LNCAP (cell line): ENCODE measurements at regions not wholly inside any gene's neighbourhood (a gene's known extent, or its start where the extent isn't known, plus 50 kb on each side); places are given as distances from the start of the nearest gene placed in this dataset.

Experiments used
- TF ChIP-seq, protein P1 (sequence below): fragments of 450-650 bp; IDR thresholded peaks from 2 replicates; pipeline ENCODE4 v1.5.1; 2017; ENCODE audit warnings: mild to moderate bottlenecking

DNA sequence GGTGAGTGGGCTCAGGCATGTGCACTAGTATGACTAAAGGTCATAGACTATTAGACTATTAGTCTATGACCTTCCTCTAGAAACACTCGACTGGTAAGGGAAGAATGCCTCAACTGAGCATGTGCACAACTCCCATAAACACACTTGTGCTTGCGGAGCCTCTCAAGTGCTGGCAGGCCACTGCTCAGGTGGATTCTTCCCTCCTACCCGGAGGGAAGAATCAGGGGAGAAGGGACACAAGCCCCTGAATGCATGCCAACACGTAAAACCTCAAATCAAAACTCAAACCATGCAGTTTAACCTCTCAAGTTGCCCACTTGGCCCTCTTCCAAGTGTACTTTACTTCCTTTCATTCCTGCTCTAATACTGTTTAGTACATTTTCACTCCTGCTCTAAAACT is 287.6 kb upstream of the SGCG start:
- TF ChIP-seq, protein P1, sequence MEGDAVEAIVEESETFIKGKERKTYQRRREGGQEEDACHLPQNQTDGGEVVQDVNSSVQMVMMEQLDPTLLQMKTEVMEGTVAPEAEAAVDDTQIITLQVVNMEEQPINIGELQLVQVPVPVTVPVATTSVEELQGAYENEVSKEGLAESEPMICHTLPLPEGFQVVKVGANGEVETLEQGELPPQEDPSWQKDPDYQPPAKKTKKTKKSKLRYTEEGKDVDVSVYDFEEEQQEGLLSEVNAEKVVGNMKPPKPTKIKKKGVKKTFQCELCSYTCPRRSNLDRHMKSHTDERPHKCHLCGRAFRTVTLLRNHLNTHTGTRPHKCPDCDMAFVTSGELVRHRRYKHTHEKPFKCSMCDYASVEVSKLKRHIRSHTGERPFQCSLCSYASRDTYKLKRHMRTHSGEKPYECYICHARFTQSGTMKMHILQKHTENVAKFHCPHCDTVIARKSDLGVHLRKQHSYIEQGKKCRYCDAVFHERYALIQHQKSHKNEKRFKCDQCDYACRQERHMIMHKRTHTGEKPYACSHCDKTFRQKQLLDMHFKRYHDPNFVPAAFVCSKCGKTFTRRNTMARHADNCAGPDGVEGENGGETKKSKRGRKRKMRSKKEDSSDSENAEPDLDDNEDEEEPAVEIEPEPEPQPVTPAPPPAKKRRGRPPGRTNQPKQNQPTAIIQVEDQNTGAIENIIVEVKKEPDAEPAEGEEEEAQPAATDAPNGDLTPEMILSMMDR, result no peak

DNA sequence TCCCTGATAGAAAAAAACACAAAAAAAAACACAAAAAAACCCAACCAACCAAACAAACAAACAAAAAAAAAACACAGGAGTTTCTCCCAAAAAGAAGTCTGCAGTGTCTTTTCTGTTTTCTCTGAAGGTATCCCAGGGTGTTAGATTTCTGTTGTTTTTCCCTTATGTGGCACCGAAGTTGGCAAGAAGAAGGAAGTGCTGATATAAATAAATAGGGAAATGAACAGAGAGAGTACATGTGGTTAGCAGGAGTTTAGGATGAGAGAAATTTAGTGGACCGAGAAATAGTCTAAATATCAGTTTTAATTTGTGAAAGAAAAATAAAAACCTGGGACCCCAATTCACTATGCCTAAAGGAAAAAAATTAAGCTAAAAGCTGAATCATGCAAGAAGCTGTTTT is 287.0 kb upstream of the SGCG start:
- TF ChIP-seq, protein P1, result no peak

DNA sequence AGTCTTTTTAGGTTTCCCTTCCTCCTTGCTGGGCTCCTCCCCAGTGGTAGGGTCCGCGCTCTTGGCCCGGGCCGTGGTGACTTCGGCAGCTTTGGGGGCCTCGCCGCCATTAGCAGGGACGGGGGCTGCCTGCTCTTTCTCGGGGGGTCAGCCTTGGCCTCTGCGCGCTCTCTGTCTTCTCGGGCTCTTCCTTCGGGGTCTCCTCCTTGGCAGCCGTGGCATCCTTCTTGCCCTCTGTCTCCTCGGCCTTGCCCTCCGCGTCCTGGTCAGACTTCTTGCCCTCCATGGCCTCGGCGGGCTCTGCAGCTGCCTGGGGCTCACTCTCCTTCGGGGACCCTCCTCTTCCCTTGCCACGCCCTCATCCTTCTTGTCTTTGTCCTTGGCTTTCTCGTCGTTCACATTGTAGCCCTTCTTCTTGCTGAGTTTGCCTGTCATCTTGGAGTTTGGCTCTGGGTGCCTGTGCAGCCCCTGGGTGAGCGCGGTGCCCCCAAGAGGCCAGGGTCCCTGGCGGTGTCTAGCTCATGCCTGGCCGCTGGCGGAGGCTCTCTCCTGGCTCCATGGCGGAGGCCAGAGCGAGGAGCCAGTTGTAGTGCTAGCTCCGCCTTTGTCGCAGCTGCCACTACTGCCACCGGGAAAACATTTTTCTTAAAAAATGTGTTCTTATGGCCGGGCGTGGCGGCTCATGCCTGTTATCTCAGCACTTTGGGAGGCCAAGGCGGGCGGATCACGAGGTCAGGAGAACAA is 283.0 kb upstream of the SGCG start:
- TF ChIP-seq, protein P1, result no peak

DNA sequence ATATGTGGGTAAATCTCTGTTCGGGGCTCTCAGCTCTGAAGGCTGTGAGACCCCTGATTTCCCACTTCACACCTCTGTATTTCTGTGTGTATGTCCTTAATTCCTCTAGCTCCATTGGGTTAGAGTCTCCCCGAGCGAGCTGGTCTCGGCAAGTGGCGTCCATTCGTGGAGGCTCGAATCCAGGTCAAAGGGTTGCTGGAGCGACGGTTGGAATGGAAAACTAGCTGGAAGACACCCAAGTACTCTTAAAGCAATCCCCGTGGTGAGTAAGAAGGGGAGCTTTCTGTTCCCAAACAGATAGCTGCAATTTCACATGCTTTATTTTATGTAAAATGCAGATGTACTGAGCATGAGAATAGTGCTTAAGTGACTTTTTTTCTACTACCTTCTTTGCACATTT is 277.5 kb upstream of the SGCG start:
- TF ChIP-seq, protein P1, result no peak

DNA sequence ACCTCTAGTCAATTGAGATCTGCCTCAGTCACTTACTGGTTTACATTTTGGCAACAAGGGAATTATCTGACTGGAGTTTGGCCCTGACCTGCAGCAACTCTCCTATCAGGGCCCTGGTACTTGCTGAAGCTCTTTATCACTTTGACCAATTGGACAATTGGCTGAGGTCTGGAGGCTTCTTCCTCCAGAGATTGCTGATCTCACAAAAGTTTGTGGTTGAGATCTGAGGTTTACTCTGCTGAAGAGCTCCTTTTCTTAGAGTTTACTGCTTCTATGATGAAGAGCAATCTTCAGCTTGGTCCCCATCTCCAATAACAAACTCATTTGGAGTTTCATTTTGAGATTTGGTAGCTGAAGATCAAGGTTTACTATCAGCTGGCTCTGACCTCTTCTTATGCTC is 276.9 kb upstream of the SGCG start:
- TF ChIP-seq, protein P1, result no peak

DNA sequence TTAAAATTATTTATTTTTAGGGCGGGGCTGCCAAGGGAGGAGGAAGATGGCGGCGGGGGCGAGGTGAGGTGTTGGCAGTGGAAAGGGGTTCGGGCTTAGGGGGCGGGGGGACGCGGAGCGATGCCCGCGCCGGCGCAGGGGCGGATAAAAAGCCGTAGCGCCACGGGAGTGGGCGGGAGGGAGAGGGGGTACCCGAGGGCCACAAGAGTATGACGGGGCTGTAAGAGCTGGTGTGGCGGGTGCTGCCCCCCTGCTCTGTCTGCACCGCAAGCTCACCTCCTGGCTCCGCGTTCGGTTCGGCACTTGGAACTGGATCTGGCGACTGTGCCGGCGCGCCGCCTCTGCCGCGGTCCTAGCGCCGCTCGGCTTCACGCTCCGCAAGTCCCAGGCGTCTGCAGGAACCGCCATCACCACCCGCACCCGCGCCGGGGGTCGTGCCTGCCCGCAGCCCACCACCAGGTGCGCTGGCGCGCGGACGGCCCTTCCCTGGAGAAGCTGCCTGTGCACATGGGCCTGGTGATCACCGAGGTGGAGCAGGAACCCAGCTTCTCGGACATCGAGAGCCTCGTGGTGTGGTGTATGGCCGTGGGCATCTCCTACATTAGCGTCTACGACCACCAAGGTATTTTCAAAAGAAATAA is 265.2 kb upstream of the SGCG start:
- TF ChIP-seq, protein P1, result no peak

DNA sequence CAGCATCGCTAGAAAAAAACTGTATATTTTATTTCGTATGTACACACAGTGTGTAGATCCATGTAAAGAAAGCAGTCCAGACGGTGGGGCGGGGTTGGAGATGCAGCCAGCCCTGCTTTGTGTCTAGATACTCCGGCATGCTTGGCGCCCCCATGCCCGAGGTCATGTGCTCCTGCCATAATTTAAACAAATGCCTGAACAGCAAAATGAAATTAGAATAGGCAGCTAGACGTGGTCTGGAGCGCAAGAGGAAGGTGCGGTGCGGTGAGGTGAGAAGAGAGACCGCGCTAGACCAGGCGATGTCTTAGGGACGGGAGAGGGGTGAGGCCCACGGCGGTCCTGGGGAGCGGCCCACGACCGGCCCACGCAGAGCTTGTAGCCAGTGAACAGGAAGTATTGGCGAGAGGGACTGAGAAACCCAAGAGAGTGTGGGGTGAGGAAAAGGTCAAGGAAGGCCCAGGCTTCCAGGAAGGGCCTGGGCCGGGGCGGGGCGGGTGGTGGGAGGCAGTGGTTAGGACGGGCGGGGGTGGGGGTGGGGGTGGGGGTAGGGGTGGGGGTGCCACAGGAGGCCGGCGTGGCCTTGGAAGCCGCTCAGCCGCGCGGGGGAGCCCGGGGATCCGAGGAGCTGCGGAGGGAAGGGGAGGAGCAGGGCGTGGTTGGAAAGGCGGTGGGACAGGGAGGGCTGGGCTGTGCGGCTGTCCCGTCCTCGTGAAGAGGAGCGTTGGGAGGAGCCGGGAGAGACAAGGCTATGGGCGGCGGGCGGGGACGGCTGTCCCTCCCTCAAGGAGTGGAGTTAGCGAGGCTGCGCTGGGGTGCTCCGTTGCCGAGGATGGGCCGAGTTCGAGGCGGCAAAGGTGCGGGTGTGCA is 254.7 kb upstream of the SGCG start:
- TF ChIP-seq, protein P1, result no peak
